GM04504 (cell line): ENCODE measurements at regions not wholly inside any gene's neighbourhood (a gene's known extent, or its start where the extent isn't known, plus 50 kb on each side); places are given as distances from the start of the nearest gene placed in this dataset.
"Not testable (repeated sequence)": the region's sequence is repeated elsewhere in the genome, so short reads cannot be mapped to it uniquely, and the experiment has no call there.

ENCODE experiments used
- DNase-seq: peaks from one replicate; pipeline ENCODE4 v3.0.0-alpha.2; 2012; ENCODE audit warnings: low read depth

DNA sequence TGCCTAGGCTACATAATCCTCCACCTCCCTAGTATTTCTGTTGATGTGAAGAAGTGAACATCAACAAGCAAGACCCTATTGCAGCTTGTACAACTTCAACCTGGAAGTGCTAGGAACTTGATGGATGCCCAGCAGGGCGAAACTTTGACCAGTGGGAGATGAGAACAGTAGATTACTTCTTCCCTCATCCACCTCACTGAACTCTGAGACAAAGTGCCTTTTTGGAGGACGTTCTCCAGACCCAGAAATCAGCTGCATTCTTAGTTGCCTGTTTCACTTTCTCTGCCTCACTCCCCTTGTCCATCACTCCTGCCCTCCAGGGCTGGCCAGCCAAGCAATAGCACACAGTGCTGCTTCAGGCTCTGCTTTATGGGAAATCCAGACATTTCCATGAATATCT is 683.4 kb downstream of the GALC start:
- DNase-seq, result no peak

DNA sequence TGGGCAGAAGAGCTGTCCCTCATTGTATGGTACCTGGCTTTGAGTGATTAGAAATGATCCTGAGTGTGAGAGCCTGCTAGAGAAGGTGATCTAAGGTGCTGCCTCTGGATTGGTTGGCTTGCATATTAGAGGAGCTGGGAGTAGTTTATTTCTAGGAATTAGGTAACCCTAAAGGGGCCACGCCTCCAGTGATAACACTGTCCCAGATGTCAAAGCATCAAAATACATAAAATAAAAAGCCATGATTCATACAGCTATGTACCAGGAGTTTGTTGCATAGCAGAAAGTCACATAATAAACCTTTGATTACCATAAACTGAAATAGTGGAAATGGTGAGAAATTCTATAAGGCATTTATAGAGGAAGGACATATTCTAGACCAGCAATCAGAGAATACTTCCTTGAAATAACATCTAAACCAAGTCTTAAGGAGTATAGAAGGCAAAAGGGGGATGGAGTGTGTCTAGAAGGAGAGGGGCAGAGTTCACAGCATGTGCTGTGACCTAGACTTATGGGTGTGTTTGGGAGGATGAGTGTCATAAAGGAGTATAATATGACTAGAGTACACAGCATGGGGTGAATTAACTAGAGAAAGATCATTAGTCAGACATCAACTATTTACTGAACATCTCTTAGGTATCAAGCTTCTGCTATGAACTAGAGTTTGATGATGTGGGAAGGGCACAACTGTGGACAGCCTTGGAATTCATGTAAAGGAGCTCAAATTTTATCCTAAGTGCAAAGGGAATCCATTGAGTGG is 686.4 kb downstream of the GALC start:
- DNase-seq, result no peak

DNA sequence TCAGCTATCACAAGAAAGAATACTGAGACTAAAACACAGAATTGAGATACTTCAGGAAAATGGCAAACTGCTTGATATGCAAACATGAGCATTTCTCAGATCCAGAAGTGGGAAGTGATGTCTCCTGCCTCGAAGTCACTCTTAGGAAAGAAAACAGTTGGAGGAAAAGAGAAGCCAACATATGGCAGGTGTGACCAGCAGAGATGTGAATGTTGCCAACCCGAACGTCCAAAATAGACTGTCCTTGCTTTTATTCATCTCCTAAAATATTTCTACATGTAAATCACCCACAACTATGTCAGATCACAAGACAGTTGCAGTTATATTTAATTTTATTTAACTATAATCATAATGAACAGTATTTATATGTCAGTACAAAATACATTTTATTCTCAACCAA is 687.6 kb downstream of the GALC start:
- DNase-seq, result no peak

DNA sequence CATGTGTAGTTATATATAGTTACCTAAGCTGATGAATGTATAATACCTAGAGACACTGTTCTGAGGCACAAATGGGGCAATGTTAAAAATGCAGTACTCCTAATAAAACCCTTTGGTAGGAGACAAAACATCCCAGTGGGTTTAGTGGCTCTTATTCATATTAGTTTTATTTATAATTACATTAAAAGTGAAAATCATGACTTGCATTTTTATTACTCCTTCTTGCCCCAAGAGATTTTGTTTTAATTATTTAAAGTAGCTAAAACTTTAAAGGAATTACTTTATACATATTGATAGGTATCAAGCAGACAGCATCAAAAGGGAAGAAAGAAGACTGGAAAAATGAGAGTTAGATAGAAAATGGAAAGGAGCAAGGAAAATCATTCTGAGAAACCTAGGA is 688.6 kb downstream of the GALC start:
- DNase-seq, result no peak

DNA sequence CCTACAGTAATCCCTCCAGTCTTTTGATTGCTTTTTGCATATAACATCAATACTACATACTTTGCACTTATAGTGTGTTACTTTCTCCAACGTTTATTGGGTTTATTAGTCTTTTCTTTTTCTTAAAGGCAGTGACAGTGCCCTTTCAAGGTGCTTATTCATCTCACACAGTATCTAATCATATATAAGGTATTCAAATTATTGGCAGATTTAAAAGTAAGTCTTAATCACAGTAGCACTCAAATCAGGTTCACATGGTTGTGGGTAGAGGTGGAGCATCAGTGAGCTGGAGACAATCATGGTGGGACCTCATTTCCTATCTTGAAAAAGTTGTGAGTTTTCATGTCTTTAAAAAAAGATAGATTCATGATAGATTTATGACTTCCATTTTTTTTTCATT is 706.2 kb downstream of the GALC start:
- DNase-seq, result no peak

DNA sequence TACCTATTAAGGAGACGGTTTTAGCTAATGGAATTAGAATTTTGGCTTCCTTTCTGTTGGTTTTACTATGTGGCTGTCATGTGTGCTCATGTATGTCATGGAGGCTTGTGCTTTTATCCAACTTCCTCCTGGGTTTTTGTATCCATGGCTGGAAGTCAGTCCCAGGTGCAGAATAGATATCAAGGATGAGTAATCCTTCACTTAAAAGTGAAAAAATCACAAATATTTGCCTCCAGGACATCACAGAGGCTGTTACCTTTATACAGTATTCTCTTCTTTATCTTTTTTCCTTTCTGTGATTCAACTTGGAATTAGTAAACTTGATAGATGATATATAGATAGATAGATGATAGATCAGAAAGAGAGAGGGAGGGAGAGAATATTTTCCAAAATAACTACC is 706.8 kb downstream of the GALC start:
- DNase-seq, result no peak

DNA sequence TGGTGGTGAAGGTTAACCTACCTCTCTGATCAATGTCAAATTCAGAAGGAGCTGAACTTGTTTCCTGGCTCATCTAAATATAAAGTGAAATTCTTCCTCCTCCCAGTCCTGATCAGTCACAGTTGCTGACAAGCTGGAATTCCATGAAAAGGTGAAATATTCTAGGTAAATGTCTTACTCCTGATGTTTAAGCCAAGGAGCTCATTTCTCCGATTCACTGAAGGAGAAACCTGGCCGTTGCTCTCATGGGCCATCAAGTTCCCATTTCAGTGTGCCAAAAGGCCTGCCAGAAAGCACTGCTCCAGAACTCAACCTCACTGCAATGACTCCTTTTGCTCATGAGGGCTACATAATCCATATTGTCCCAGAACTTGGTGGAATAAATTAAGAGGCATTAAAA is 707.5 kb downstream of the GALC start:
- no peak for DNase-seq

DNA sequence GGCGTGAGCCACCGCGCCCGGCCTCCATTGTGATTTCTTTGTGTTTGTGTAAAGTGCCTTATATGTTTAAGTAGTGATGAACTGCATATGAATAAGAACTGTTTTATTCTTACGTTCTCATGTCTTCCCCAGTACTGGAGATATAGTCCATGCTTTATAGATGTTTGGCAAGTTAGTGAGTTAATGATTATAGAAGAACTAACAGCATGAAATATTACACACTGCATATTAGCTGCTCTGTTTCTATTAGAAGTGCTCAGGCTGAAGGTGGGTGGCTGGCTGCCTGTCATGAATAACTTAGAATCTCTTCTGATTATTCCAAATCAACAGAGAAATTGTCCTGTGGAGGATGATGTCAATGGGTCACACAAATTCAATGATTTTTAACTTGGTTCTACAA is 709.4 kb downstream of the GALC start:
- DNase-seq, result no peak

DNA sequence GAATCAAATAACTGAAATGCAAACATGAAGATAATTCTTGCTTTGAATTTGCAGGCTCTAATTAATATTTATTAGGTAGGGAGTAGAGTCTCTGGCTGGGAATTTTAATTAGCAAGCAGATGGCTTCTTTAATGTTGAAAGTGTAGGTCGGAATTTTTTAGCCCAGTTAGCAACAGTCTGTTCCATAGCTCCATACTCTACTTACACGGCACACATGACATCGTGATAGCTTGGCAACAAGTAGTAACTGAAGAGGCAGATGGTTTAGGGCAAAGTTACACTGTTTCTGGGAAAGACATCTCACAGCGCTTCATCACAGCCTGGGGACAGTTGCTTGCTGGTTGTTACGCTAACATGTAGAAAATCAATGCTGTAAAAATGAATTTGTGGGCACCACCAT is 710.7 kb downstream of the GALC start:
- no peak for DNase-seq

DNA sequence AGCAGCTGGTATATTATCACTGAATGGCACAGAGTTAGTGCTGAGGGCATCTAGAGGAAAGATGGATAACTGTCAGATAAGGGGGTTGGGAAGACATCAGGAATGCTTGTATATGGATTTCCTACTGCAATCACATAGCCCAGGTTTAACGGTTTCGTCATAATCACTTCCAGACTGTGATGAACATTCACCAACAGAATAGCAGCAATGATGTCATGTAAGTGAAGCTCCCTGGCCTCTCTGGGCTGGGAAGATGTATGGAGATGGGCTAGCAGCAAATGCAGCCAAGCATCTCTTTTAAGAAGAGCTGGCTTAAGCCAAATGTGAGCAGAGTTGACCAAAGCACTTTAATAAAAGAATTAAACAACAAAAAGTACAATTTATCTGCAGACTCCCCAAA is 714.6 kb downstream of the GALC start:
- DNase-seq, result no peak

DNA sequence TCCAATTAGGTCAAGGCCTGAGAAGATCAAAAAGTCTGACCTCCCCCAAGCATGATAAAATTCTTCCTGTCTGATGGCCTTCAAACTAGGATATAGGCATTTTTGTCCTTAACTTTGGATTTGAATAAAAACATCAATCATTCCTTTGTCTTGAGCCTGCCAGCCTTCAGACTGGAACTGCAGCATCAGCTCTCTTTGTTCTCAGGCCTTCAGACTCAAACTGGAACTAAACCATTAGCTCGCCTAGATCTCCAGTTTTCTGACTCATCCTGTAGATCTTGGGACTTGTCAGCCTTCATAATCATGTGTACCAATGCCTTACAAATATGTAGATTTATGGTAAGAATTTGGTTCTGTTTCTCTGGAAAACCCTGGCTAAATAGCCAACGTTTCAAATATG is 721.7 kb downstream of the GALC start:
- no peak for DNase-seq

DNA sequence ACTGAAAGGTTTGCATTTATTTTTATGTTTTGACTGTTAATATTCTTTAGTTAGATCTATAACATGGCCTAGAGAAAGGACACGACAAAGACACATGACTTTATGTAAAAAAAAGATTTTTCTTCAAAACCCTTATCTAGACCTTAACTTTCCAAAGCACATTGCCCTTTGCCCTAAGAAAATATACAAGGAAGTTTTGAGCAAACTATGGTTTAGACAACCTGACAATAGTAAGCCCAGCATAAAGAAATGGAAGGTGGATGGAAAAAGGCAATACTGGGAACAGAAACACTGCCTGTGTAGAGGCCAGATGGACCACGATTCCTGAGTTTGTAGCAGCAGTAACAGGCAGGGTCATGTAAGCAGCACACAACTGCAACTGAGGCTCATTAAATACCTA is 724.0 kb downstream of the GALC start:
- DNase-seq, result no peak

DNA sequence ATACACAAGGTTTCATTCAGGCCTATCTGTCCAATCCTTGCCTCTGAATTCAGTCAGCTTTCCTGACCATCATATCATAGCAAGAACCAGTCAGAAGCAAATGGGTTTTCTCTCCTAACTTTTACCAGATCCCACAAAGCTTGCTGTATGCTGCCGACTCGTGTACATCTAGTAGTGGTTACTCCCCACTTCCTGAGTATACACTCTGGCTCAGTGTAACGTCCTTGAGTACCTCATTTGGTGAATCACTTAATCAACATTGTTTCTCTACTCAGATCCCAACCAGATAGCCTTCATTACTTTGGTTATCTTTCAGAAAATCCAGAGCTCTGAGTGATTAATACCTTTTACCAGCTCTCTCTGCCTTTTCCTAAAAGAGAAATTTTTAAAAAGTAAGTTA is 728.2 kb downstream of the GALC start:
- no peak for DNase-seq

DNA sequence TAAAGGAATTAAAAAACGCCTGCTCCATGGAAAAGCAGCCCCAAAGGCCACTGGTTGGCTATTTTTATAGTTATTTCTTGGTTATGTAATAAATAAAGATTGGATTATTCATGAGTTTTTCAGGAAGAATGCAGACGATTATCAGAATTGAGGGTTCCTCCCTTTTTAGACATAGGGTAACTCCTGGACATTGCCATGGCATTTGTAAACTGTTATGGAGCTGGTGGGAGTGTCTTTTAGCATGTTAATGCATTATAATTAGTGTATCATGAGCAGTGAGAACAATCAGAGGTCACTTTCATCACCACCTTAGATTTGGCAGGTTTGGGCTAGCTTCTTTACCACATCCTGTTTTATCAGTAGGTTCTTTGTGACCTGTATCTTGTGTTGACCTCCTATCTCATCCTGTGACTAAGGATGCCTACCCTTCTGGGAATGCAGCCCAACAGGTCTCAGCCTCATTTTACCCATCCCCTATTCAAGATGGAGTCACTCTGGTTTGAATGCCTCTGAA is 728.7 kb downstream of the GALC start:
- DNase-seq, result no peak

DNA sequence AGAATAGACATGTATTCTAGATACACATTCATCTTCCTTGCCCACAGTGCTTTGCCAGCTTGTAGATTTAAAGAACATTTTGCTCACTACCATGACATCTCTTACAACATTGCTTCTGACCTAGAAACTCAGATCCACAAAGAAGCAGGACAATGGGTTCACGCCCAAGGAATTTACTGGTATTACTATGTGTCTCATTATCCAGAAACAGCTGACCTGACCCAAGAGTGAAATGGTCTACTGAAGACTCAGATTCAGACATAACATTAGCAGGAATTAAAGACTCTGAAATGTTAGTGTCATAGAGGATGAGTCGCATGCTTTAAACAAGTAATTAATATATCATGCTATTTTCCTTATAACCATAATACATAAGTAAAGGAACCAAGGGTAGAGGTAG is 731.4 kb downstream of the GALC start:
- DNase-seq, result no peak

DNA sequence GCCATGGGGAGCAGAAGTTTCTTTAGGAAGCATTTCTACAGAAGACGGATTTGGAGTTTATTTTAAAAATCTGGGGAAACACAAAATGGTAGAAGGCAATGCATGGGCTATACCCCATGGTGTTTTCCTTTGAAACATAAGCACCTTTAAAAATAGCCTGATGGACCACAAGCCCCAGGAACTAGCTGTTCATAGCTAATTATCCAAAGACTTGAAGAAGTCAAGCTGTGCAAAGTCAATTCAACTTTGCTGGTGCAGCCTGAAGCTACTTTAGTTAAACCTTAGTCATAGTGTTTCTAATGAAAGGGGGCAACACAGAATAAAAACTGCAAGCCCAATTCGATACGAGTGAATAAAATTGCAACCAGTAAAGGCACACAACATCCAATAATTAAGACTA is 732.5 kb downstream of the GALC start:
- no peak for DNase-seq

DNA sequence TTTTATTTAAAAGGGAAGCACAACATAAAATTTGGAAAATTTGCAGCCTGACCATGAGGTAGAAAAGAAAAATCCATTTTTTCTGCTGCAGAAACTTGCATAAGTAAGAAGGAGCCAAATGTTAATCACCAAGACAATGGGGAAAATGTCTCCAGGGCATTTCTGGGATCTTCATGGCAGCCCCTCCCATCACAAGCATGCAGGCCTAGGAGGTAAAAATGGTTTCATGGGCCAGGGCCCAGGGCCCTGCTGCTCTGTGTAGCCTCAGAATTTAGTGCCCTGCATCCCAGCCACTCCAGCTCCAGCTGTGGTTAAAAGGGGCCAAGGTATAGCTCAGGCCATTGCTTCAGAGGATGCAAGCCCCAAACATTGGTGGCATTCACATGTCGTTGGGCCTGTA is 735.6 kb downstream of the GALC start:
- no peak for DNase-seq

DNA sequence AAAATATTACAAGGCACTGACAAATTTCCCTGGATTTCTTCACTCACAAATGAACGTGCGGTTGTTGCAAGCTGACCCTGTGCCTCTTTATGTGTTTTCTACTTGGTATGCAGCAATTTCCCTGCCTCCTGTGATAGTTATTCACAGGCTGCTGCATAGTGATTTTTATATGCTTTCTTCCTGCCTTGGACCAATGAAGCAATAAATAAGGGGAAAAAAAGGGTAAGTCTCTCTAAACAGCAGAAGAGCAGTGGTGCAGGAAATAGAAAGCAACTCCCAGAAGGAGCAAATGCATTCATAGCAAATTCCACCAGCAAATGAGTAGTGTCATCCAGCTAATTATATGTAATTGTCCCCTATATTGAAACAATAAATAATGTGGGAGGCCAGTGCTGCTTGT is 737.9 kb downstream of the GALC start:
- DNase-seq, result no peak

DNA sequence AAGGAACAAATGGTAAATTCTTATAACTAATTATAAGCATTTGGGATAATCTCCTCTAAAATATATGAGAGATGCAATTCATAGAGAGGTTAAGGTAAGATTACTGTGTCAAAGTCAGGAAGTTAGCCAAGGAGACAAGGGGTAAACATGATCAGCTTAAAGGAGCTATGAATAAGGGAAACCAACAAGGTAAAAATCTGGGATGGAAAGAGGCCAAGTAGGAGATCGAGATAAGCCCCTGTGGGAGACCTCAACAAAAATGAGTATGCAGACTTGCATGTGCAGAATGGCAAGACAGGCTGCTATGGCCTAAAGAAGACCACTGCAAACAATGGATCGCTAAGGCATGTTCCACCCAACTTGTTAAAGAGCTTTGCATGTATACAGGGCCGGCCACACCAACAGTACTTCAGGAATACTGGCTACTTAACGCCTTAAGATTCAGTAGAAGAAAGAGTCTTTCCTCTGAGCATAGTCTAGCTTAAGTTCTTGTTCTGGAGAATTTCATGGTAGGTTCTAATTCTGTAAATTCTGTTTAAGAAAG is 738.6 kb downstream of the GALC start:
- DNase-seq, result no peak

DNA sequence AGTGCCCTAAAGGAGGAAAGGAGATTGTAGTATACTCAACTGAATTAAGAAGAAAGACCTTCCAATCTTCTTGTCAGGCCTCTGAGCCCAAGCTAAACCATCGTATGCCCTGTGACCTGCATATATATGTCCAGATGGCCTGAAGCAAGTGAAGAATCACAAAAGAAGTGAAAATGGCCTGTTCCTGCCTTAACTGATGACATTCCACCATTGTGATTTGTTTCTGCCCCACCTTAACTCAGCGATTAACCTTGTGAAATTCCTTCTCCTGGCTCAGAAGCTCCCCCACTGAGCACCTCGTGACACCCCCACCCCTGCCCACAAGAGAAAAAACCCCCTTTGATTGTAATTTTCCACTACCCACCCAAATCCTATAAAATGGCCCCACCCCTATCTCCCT is 739.2 kb downstream of the GALC start:
- not testable (repeated sequence) for DNase-seq

DNA sequence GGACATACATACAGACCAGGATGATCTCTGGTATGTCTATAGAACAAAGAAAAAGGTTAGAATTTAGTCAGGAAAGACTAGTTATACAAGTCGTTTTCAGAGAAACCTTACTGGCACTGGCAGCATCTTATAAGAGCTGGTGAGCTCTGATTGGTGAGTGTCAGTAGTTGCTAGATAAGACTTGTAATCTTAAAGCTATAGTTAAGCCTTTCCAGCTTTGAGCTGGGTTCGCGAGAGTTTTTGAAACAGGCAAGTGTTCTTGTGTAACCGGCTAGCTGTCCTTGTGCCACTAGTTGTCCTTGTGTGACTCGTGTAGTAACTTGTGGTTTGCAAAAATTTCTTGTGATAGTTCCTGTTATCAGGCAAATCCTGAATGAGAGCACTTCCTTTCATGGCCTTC is 740.9 kb downstream of the GALC start:
- no peak for DNase-seq

DNA sequence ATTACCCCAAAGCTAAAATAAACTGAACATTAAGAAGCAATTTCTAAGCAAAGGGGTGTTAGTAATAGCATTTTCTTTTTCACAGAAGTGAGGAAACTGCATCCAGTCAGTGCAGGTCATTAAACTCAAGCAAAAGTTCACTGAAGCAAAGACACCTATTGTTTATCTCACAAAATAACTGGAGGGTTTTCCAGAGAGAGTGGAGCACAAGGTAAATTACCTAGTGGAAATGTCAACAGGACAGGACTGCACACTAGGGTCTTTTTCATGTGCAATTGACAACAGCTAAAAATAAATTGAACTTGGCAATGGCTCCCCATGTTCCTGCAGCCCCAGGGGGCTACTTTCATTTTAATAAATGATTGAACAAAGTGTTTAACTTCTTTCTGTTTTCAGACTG is 742.0 kb downstream of the GALC start:
- no peak for DNase-seq

DNA sequence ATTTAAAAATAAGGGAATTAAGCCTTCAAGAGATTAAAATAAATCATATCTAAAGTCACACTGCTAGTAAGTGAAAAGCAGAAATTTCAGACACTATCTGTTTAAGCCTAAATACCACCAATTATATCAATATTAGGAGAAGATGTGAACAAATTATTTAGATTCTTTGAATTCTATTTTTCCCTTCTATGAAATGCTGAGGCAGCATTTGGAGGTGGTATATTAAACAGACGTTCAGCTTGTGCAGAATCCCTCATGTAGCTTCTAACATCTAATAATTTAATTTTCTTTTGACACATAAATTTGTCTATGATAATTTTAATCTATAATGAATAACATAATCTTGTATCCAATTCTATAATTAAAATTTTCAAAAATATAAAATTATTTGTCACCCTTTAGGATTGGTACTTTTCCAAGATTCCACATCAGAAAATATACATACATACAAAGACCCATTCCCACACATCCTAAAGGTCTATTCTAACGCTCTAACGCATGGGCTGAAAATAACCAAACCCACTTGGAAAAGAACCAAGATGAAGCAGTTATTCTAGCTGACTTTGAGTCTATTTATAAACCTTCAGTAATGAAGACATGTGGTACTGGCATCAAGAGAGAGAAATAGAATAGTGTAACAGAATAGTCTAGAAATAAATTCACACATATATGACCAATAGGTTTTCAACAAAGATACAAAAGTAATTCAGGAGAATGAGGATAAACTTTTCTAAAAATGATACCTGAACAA is 751.8 kb downstream of the GALC start:
- DNase-seq, result no peak
